GM12891 (cell line): ENCODE measurements at regions not wholly inside any gene's neighbourhood (a gene's known extent, or its start where the extent isn't known, plus 50 kb on each side); places are given as distances from the start of the nearest gene placed in this dataset.

ENCODE experiments used
- POLR2A ChIP-seq: IDR thresholded peaks from 2 replicates; pipeline ENCODE4 v1.6.1; 2011; ENCODE audit warnings: low read depth, low read length, control low read depth
- POLR2AphosphoS5 ChIP-seq: IDR thresholded peaks from 2 replicates; pipeline ENCODE4 v1.6.1; 2011; ENCODE audit warnings: low read depth, low read length, control low read depth

GRCh38 chr2:106339132-106339531 is 129.1 kb downstream of the RGPD3 start:
- no peak for TF ChIP-seq POLR2AphosphoS5
- no peak for TF ChIP-seq POLR2A
